ENCODE measurements at regions not wholly inside any gene's neighbourhood (a gene's known extent, or its start where the extent isn't known, plus 50 kb on each side); places are given as distances from the start of the nearest gene placed in this dataset.

- peaks cover 0 to 15% of the 10 kb centered on the region in 2 donors for H3K4me1 ChIP-seq (ENCODE audit: control insufficient read depth in 1 of 2, insufficient read depth in 2 of 2, low read length in 2 of 2)
- no peak overlapping the region for H3K4me3 ChIP-seq (ENCODE audit: low read depth in 1 of 2, low read length in 2 of 2)
- H3K27ac ChIP-seq (ENCODE audit: low read length): no peak overlapping the region
- H3K27me3 ChIP-seq (ENCODE audit: low read depth, low read length): no peaks in the 10 kb centered on the region
- no peaks in the 10 kb centered on the region for H3K36me3 ChIP-seq (ENCODE audit: control insufficient read depth in 1 of 2, insufficient read depth in 2 of 2, low read length in 2 of 2)
- H3K9me3 ChIP-seq (ENCODE audit: control insufficient read depth in 1 of 2, low read length in 2 of 2): no peaks in the 10 kb centered on the region
These were observed 123.7 kb upstream of the MLIP start for GRCh38 chr6:53987522-53987888.

GRCh38 chr6:53989504-53989903 is 121.7 kb upstream of the MLIP start:
- Histone ChIP-seq H3K27ac (ENCODE audit: low read length) (no peak overlapping the region), H3K4me1 (ENCODE audit: control insufficient read depth in 1 of 2, insufficient read depth in 2 of 2, low read length in 2 of 2) (peaks cover 0 to 15% of the 10 kb centered on the region in 2 donors), H3K36me3 (ENCODE audit: control insufficient read depth in 1 of 2, insufficient read depth in 2 of 2, low read length in 2 of 2) (no peaks in the 10 kb centered on the region), H3K27me3 (ENCODE audit: low read depth, low read length) (no peaks in the 10 kb centered on the region), H3K9me3 (ENCODE audit: control insufficient read depth in 1 of 2, low read length in 2 of 2) (no peaks in the 10 kb centered on the region), H3K4me3 (ENCODE audit: low read depth in 1 of 2, low read length in 2 of 2) (no peak overlapping the region)

GRCh38 chr6:53992522-53992921 is 118.7 kb upstream of the MLIP start:
- no peak overlapping the region for H3K4me3 ChIP-seq (ENCODE audit: low read depth in 1 of 2, low read length in 2 of 2)
- H3K36me3 ChIP-seq (ENCODE audit: control insufficient read depth in 1 of 2, insufficient read depth in 2 of 2, low read length in 2 of 2): no peaks in the 10 kb centered on the region
- H3K27ac ChIP-seq (ENCODE audit: low read length): no peak overlapping the region
- no peaks in the 10 kb centered on the region for H3K27me3 ChIP-seq (ENCODE audit: low read depth, low read length)
- H3K4me1 ChIP-seq (ENCODE audit: control insufficient read depth in 1 of 2, insufficient read depth in 2 of 2, low read length in 2 of 2): peaks cover 0 to 3% of the 10 kb centered on the region in 2 donors
- no peaks in the 10 kb centered on the region for H3K9me3 ChIP-seq (ENCODE audit: control insufficient read depth in 1 of 2, low read length in 2 of 2)

GRCh38 chr6:53994201-53994600 is 117.0 kb upstream of the MLIP start:
- Histone ChIP-seq H3K27me3 (ENCODE audit: low read depth, low read length) (no peaks in the 10 kb centered on the region), H3K9me3 (ENCODE audit: control insufficient read depth in 1 of 2, low read length in 2 of 2) (no peaks in the 10 kb centered on the region), H3K27ac (ENCODE audit: low read length) (no peak overlapping the region), H3K4me1 (ENCODE audit: control insufficient read depth in 1 of 2, insufficient read depth in 2 of 2, low read length in 2 of 2) (no peaks in the 10 kb centered on the region), H3K4me3 (ENCODE audit: low read depth in 1 of 2, low read length in 2 of 2) (no peak overlapping the region), H3K36me3 (ENCODE audit: control insufficient read depth in 1 of 2, insufficient read depth in 2 of 2, low read length in 2 of 2) (no peaks in the 10 kb centered on the region)

GRCh38 chr6:53995935-53996334 is 115.3 kb upstream of the MLIP start:
- Histone ChIP-seq H3K36me3 (ENCODE audit: control insufficient read depth in 1 of 2, insufficient read depth in 2 of 2, low read length in 2 of 2) (no peaks in the 10 kb centered on the region), H3K9me3 (ENCODE audit: control insufficient read depth in 1 of 2, low read length in 2 of 2) (no peaks in the 10 kb centered on the region), H3K4me3 (ENCODE audit: low read depth in 1 of 2, low read length in 2 of 2) (no peak overlapping the region), H3K27ac (ENCODE audit: low read length) (no peak overlapping the region), H3K27me3 (ENCODE audit: low read depth, low read length) (no peaks in the 10 kb centered on the region), H3K4me1 (ENCODE audit: control insufficient read depth in 1 of 2, insufficient read depth in 2 of 2, low read length in 2 of 2) (no peaks in the 10 kb centered on the region)

- no peaks in the 10 kb centered on the region for H3K9me3 ChIP-seq (ENCODE audit: control insufficient read depth in 1 of 2, low read length in 2 of 2)
- no peaks in the 10 kb centered on the region for H3K4me1 ChIP-seq (ENCODE audit: control insufficient read depth in 1 of 2, insufficient read depth in 2 of 2, low read length in 2 of 2)
- no peak overlapping the region for H3K4me3 ChIP-seq (ENCODE audit: low read depth in 1 of 2, low read length in 2 of 2)
- no peaks in the 10 kb centered on the region for H3K27me3 ChIP-seq (ENCODE audit: low read depth, low read length)
- no peak overlapping the region for H3K27ac ChIP-seq (ENCODE audit: low read length)
- no peaks in the 10 kb centered on the region for H3K36me3 ChIP-seq (ENCODE audit: control insufficient read depth in 1 of 2, insufficient read depth in 2 of 2, low read length in 2 of 2)
These were observed 112.9 kb upstream of the MLIP start for GRCh38 chr6:53998303-53998702.

GRCh38 chr6:53999088-53999755 is 112.0 kb upstream of the MLIP start:
- Histone ChIP-seq H3K9me3 (ENCODE audit: control insufficient read depth in 1 of 2, low read length in 2 of 2) (no peaks in the 10 kb centered on the region), H3K27ac (ENCODE audit: low read length) (no peak overlapping the region), H3K27me3 (ENCODE audit: low read depth, low read length) (no peaks in the 10 kb centered on the region), H3K4me3 (ENCODE audit: low read depth in 1 of 2, low read length in 2 of 2) (no peak overlapping the region), H3K36me3 (ENCODE audit: control insufficient read depth in 1 of 2, insufficient read depth in 2 of 2, low read length in 2 of 2) (no peaks in the 10 kb centered on the region), H3K4me1 (ENCODE audit: control insufficient read depth in 1 of 2, insufficient read depth in 2 of 2, low read length in 2 of 2) (no peaks in the 10 kb centered on the region)

GRCh38 chr6:54002116-54002515 is 109.1 kb upstream of the MLIP start:
- no peaks in the 10 kb centered on the region for H3K27me3 ChIP-seq (ENCODE audit: low read depth, low read length)
- no peaks in the 10 kb centered on the region for H3K36me3 ChIP-seq (ENCODE audit: control insufficient read depth in 1 of 2, insufficient read depth in 2 of 2, low read length in 2 of 2)
- H3K27ac ChIP-seq (ENCODE audit: low read length): no peak overlapping the region
- H3K9me3 ChIP-seq (ENCODE audit: control insufficient read depth in 1 of 2, low read length in 2 of 2): no peaks in the 10 kb centered on the region
- no peak overlapping the region for H3K4me3 ChIP-seq (ENCODE audit: low read depth in 1 of 2, low read length in 2 of 2)
- H3K4me1 ChIP-seq (ENCODE audit: control insufficient read depth in 1 of 2, insufficient read depth in 2 of 2, low read length in 2 of 2): no peaks in the 10 kb centered on the region

- no peak overlapping the region for H3K27ac ChIP-seq (ENCODE audit: low read length)
- H3K9me3 ChIP-seq (ENCODE audit: control insufficient read depth in 1 of 2, low read length in 2 of 2): no peaks in the 10 kb centered on the region
- no peaks in the 10 kb centered on the region for H3K27me3 ChIP-seq (ENCODE audit: low read depth, low read length)
- no peak overlapping the region for H3K4me3 ChIP-seq (ENCODE audit: low read depth in 1 of 2, low read length in 2 of 2)
- no peaks in the 10 kb centered on the region for H3K4me1 ChIP-seq (ENCODE audit: control insufficient read depth in 1 of 2, insufficient read depth in 2 of 2, low read length in 2 of 2)
- H3K36me3 ChIP-seq (ENCODE audit: control insufficient read depth in 1 of 2, insufficient read depth in 2 of 2, low read length in 2 of 2): no peaks in the 10 kb centered on the region
These were observed 107.9 kb upstream of the MLIP start for GRCh38 chr6:54003316-54003715.

- Histone ChIP-seq H3K27me3 (ENCODE audit: low read depth, low read length) (no peaks in the 10 kb centered on the region), H3K27ac (ENCODE audit: low read length) (no peak overlapping the region), H3K9me3 (ENCODE audit: control insufficient read depth in 1 of 2, low read length in 2 of 2) (no peaks in the 10 kb centered on the region), H3K36me3 (ENCODE audit: control insufficient read depth in 1 of 2, insufficient read depth in 2 of 2, low read length in 2 of 2) (no peaks in the 10 kb centered on the region), H3K4me1 (ENCODE audit: control insufficient read depth in 1 of 2, insufficient read depth in 2 of 2, low read length in 2 of 2) (peaks cover 0 to 4% of the 10 kb centered on the region in 2 donors), H3K4me3 (ENCODE audit: low read depth in 1 of 2, low read length in 2 of 2) (no peak overlapping the region)
These were observed 102.7 kb upstream of the MLIP start for GRCh38 chr6:54008589-54008988.

GRCh38 chr6:54009052-54009654 is 102.1 kb upstream of the MLIP start:
- Histone ChIP-seq H3K4me1 (ENCODE audit: control insufficient read depth in 1 of 2, insufficient read depth in 2 of 2, low read length in 2 of 2) (peaks cover 0 to 4% of the 10 kb centered on the region in 2 donors), H3K4me3 (ENCODE audit: low read depth in 1 of 2, low read length in 2 of 2) (no peak overlapping the region), H3K36me3 (ENCODE audit: control insufficient read depth in 1 of 2, insufficient read depth in 2 of 2, low read length in 2 of 2) (no peaks in the 10 kb centered on the region), H3K27ac (ENCODE audit: low read length) (no peak overlapping the region), H3K9me3 (ENCODE audit: control insufficient read depth in 1 of 2, low read length in 2 of 2) (no peaks in the 10 kb centered on the region), H3K27me3 (ENCODE audit: low read depth, low read length) (no peaks in the 10 kb centered on the region)

All from muscle layer of duodenum (tissue), 2 donors.